Glomerular visceral epithelial cell (primary cell): ENCODE measurements at regions not wholly inside any gene's neighbourhood (a gene's known extent, or its start where the extent isn't known, plus 50 kb on each side); places are given as distances from the start of the nearest gene placed in this dataset.
"Not testable (repeated sequence)": the region's sequence is repeated elsewhere in the genome, so short reads cannot be mapped to it uniquely, and the experiment has no call there.

Experiments used
- DNase-seq: peaks from one replicate; pipeline ENCODE4 v3.0.0-alpha.2; 2016; ENCODE audit errors: extremely low spot score

- DNase-seq = peak; percentile 20
Measured at GRCh38 chr5:126124706-126125345, 298.4 kb upstream of the GRAMD2B start.

- no peak for DNase-seq
Measured at GRCh38 chr5:126125407-126125806, 297.8 kb upstream of the GRAMD2B start.

GRCh38 chr5:126126574-126126973 is 296.6 kb upstream of the GRAMD2B start:
- DNase-seq = no peak

GRCh38 chr5:126127371-126127770 is 295.8 kb upstream of the GRAMD2B start:
- DNase-seq = not testable (repeated sequence)

GRCh38 chr5:126129431-126129830 is 293.8 kb upstream of the GRAMD2B start:
- no peak for DNase-seq

GRCh38 chr5:126133424-126133823 is 289.8 kb upstream of the GRAMD2B start:
- no peak for DNase-seq

- no peak for DNase-seq
Measured at GRCh38 chr5:126137891-126138280, 285.3 kb upstream of the GRAMD2B start.

GRCh38 chr5:126138281-126138931 is 284.8 kb upstream of the GRAMD2B start:
- DNase-seq = peak; percentile 55

- no peak for DNase-seq
Measured at GRCh38 chr5:126139086-126139485, 284.1 kb upstream of the GRAMD2B start.

- DNase-seq = peak; percentile 19
Measured at GRCh38 chr5:126139773-126140172, 283.4 kb upstream of the GRAMD2B start.

GRCh38 chr5:126143622-126144021 is 279.6 kb upstream of the GRAMD2B start:
- no peak for DNase-seq

GRCh38 chr5:126150319-126150718 is 272.9 kb upstream of the GRAMD2B start:
- not testable (repeated sequence) for DNase-seq

GRCh38 chr5:126155298-126155697 is 267.9 kb upstream of the GRAMD2B start:
- not testable (repeated sequence) for DNase-seq

GRCh38 chr5:126166368-126166767 is 256.8 kb upstream of the GRAMD2B start:
- DNase-seq = no peak

- DNase-seq = no peak
Measured at GRCh38 chr5:126168785-126169184, 254.4 kb upstream of the GRAMD2B start.

GRCh38 chr5:126171916-126172315 is 251.3 kb upstream of the GRAMD2B start:
- no peak for DNase-seq

- DNase-seq = no peak
Measured at GRCh38 chr5:126172812-126173211, 250.4 kb upstream of the GRAMD2B start.

GRCh38 chr5:126178521-126178920 is 244.7 kb upstream of the GRAMD2B start:
- no peak for DNase-seq

- DNase-seq = no peak
Measured at GRCh38 chr5:126182971-126183695, 240.1 kb upstream of the GRAMD2B start.

- DNase-seq = no peak
Measured at GRCh38 chr5:126184474-126184873, 238.7 kb upstream of the GRAMD2B start.

- DNase-seq = no peak
Measured at GRCh38 chr5:126186210-126186609, 237.0 kb upstream of the GRAMD2B start.

- DNase-seq = no peak
Measured at GRCh38 chr5:126188804-126189203, 234.4 kb upstream of the GRAMD2B start.

GRCh38 chr5:126189231-126189630 is 234.0 kb upstream of the GRAMD2B start:
- no peak for DNase-seq
